DMS 273 treated with DMSO at 0.1 percent for 48 hours (cell line): ENCODE measurements at regions not wholly inside any gene's neighbourhood (a gene's known extent, or its start where the extent isn't known, plus 50 kb on each side); places are given as distances from the start of the nearest gene placed in this dataset.

ENCODE experiments used
- DNase-seq: peaks from one replicate; lab custom pipeline; 2025; lab: John Stamatoyannopoulos, UW

- no peak for DNase-seq
These were observed 291.0 kb upstream of the SOX11 start for GRCh38 chr2:5401115-5401657.

GRCh38 chr2:5403392-5403791, 288.8 kb upstream of the SOX11 start:
- DNase-seq, result no peak

GRCh38 chr2:5409898-5410381, 282.2 kb upstream of the SOX11 start:
- peak; percentile 39 for DNase-seq

DNA sequence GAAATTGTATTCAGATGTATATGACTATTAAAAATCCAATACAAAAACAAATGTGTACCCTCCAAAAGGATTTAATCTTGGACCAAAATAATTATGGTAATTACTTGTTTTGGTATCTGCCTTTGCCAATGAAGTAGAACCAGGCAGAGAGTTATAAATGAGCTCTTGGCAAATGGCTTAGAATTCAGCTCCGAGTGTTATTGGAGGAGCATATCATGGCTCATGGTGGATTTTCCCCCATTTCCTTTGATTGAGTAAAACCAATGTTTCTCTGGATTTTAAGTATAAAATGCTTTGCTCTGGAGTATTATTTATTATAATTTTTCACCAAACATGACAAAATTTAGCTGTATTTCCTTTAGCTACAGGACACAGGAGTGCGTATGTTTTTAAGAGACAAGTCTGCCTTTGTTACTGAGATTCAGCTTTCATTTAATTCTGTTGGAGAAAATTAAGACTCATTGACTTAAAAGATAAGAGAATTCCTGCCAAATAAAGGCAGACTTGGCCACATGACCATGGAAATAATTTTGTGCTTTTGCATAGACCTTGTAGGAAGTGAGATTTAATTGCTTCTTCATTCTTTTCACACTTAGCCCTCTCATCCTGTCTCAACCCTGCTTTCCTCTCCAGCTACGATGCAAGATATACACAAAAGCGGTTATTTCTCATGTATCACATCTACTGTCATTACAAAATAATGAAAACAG, 281.0 kb upstream of the SOX11 start:
- DNase-seq, result no peak

DNA sequence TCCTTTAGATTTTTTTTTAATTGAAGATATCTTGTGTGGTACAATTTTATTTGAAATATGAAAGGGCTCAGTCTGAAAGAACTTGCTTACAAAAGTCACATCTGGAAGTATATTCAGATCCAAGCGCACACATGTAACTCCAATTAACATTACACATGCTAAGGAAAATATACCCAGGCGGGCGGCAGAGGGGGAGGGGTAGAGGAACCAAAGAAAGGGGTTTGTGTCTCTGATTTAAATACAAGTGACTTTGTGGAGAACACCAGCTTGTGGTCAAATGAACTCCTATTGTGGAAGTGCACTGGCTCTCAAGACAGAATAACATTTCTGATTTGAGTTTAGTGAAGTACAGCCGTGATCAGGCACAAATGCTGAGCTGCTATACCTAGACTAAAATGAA, 280.2 kb upstream of the SOX11 start:
- DNase-seq, result no peak

GRCh38 chr2:5433855-5434254, 258.3 kb upstream of the SOX11 start:
- DNase-seq, result no peak

DNA sequence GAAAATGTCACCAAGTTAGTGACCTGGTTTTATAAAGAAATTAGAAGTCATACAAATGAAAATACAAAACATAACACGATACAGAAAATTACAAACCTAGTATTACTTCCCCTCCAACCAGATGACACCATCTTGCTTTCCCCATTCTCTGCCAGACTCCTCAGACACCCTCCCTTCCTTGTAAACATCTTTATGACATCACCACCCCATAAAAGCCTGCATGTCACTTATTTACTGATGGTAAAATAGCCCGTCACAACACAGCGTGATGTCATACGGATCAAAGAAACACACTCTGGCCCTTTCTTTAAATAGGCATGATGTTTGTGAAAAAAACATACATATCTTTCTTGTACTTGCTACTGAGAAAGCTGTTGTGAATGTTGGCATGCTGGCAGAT, 254.8 kb upstream of the SOX11 start:
- DNase-seq, result no peak

DNA sequence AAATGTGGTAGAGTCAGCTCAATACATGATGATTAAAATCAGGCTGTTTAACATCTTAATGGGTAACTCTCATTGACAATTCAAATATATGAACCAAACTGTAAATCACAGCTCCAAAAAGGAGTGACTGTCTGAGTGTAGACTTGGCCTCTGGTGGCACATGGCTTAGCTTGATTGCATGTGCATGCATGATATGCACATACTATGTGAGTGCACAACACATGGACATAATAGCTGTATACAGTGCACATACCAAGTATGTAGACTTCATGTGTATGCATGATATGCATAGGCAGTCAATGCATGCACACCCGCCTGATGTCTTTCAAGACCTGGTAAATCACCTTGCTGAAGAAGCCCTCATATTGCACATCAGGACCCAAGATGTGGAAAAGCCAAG, 252.0 kb upstream of the SOX11 start:
- no peak for DNase-seq

DNA sequence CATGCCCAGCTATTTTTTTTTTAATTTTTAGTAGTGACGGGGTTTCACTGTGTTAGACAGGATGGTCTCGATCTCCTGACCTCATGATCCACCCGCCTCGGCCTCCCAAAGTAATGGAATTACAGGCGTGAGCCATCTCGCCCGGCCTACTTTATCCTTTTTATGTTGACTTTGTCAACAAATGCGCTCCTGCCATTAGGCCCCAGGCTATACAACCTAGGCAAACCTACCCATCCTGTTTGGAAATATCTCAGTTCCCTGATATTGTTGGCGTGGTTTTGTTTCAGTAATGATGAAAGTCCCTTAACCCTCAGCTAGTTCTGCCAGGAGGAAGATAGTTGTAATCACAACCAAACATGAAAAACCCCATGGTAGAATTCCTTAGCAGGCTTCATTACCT, 249.4 kb upstream of the SOX11 start:
- DNase-seq, result no peak

GRCh38 chr2:5444168-5444567, 248.0 kb upstream of the SOX11 start:
- DNase-seq, result no peak

GRCh38 chr2:5444854-5445253, 247.3 kb upstream of the SOX11 start:
- DNase-seq, result no peak

DNA sequence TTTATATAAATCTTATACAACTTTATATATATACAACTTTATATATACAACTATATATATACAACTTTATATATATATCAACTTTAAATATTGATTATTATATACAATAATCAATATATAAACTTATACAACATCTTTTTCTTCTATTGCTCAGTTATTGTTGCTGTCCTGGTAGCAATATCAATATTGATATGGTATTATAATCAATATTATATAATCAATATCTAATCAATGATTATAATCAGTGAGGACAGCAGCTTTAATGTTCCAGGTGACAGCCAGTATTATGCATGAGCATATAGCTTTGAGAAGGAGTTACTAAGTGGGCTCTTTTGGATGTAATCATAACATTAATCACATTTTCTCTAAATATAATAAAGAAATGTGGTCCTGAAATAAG, 242.3 kb upstream of the SOX11 start:
- DNase-seq, result no peak

DNA sequence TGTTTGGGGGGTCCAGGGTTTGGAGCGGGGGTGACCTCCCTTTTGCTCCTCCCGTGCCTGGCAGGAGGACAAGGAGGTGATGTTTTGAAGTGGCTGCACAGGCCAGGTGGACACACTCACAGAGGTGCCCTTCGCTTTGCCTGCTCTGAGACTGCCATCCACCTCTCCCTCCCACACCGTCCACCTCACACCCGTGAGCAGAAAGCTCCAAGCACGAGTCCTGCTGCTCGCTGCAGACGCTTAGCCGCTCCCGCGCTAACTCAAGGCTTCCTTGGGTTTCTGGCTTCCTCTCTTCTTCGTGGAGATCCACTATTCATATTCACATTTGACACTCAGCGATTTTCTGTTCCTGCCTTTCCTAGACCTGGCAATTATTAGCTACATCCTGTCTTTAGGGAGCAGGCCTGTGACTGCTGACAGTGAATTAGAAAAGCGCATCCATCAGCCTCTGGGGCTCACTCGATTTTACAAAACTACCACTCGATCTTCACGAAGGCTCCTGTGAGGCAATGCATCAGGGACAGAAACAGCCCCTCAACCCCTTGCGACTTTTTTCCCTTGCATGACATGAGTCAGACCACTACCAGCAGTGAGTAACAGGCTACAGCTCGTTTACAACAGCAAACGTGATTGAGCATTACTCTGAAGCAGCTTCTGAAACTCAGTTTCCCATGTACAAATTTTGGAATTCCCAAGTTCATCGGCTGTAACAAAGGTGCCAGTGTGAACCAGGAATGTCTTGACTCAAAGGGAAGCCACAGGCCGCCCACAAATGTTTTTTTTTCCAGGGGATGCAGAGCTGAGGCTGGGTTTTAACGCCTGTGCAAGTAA, 238.7 kb upstream of the SOX11 start:
- DNase-seq, result no peak

- no peak for DNase-seq
These were observed 238.2 kb upstream of the SOX11 start for GRCh38 chr2:5454051-5454390.

DNA sequence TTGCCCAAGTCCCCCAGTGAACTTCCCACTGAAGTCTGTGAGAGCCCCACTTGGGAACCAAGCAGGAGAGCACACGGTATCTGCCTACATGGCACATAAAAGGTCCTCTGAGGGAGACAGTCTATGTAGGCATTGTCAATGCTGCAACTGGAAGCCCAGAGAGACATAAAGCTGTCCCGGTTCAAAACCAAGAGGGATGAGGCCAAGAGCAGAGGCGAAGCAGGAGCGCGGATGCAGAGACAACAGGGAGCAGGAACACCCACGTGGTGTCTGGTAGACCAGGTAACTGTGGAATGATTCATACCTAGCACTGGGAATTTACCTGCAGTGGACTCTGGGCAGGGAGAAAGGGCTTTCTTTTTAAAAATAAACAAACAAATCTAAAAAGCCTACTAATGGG, 233.1 kb upstream of the SOX11 start:
- DNase-seq, result no peak

DNA sequence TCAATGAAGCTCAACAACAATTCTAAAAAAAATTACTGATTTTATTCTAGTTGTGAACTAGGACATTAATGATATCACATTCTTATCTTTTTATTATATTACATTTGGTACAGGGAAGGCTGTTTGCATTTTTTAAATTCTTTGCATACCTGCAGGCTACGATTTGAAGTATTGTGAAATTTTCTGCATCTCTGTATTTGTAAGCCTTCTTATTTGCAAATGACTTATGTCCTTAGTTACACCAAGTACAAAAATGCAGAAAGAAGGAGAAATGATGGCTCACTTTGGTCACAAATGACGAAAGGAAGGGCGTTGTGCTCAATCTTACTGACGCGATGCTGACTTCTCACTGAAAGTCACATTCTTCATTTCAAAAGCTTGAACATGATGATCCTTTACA, 227.5 kb upstream of the SOX11 start:
- DNase-seq, result no peak

DNA sequence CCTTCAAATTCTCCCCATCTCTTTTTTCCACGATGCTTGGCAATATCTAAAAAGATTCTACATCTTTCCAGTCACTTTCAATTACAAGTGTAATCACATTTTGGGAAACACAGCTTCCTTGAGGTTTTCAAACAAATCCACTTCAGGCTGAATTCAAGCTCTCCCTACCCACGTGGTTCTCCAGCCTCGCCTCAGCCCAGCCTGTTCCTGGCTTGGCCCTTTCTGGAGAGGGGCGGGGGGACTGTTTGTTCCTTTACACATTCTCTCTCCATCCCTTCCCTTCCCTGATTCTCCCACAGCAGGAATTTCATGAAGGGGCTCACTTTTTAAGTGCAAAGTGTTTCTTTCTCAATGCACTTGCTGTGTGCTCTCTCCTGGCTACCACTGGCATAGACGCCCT, 226.3 kb upstream of the SOX11 start:
- no peak for DNase-seq

- DNase-seq, result no peak
These were observed 224.8 kb upstream of the SOX11 start for GRCh38 chr2:5467178-5467905.

DNA sequence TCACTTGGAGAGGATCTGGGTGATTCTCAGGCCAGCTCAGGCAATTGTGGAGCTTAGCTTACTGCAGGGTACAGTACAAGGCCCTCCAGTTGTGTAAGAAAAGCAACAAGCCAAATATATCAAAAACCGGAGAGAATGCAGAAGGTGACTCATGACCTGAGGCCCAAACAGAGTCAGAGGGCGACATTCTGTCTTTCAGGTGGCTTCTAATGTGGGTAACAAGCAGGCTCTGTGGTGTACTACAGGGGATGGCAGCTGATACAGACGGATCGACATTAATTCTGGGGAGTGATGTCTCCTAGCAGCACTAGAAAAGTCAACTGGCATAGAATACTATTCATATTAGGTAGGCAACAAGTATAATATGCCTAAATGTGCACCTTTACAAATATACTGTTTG, 219.5 kb upstream of the SOX11 start:
- no peak for DNase-seq

DNA sequence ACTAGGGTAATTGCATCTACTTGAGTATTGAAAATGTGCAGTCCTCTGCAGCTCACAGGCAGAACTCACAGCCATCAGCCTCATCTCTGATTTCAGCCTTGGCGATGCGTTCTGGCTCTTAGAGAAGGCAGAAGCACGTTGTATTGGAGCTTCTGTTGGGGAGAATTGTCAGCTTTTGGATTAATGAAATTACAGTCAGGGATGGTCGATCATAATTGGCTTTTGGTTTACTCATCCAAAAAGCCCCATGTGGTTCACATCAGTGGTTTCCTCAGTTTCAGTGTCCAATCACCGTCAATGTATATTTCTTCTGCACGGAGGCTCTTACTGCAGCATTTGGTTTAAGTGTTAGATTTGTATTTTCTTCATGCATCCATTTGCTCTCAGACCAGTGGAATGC, 218.5 kb upstream of the SOX11 start:
- no peak for DNase-seq

DNA sequence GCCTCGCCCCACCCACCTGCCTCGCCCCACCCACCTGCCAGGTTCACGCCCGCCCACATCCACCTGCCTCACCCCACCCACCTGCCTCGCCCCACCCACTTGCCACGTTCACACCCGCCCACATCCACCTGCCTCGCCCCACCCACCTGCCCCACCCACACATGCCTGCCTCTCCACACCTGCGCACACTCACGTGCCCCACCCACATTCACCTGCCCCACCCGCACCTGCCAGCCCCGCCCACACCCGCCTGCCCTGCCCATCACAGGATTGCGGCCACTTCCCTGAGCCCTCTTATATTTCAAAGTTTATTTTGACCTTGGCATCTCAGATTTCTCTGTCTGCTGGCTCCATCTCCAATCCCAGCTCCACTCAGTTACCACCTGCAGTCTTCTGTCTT, 217.5 kb upstream of the SOX11 start:
- DNase-seq, result no peak

- no peak for DNase-seq
These were observed 212.8 kb upstream of the SOX11 start for GRCh38 chr2:5479265-5479928.
